Endothelial cell of umbilical vein (primary cell): ENCODE measurements at regions not wholly inside any gene's neighbourhood (a gene's known extent, or its start where the extent isn't known, plus 50 kb on each side); places are given as distances from the start of the nearest gene placed in this dataset.

Source experiments
- BruUV-seq: library from RNA; stranded (reverse); fragments of 400-500 nt; replicated peaks from 2 replicates; lab custom pipeline; 2021; lab: Mats Ljungman, UMichigan
- CTCF ChIA-PET: fragments of 300-600, 350-600 bp; sonication (Branson Sonifier 250); formaldehyde crosslinking; loops from one replicate; lab custom pipeline; 2021; ENCODE audit warnings: antibody characterized with exemption, inconsistent platforms; lab: Charles Lee
- POLR2A ChIA-PET: fragments of 300-600, 350-600 bp; sonication (Branson Sonifier 250); formaldehyde crosslinking; loops from one replicate; lab custom pipeline; 2021; ENCODE audit warnings: antibody characterized with exemption, inconsistent platforms; lab: Charles Lee
- DNase-seq: peaks from one replicate; pipeline ENCODE4 v3.0.0-alpha.2; 2011; ENCODE audit warnings: low read depth, low spot score
- FAIRE-seq: peaks from 2 replicates; lab custom pipeline; 2011; peaks lifted over from hg19 to GRCh38; lab: Jason Lieb, UNC
- H2AFZ ChIP-seq: 2 replicates; pipeline ENCODE4 v1.6.0; 2012; ENCODE audit warnings: low read depth, low read length, control low read depth, inconsistent platforms
- H3K27ac ChIP-seq: 2 replicates; pipeline ENCODE4 v1.5.1; 2011; ENCODE audit warnings: low read depth, mild to moderate bottlenecking, control low read depth, low read length, moderate library complexity; ENCODE audit not compliant: insufficient read depth
- H3K27me3 ChIP-seq, 2 experiments: 2 replicates each; pipeline versions ENCODE4 v1.6.0 to v1.6.1; 2011; ENCODE audit warnings: low read length in 2 of 2, mixed read lengths in 1 of 2; ENCODE audit not compliant: control insufficient read depth in 2 of 2, insufficient read depth in 2 of 2
- H3K36me3 ChIP-seq, 2 experiments: 2 replicates in 1 of 2; 3 replicates in 1 of 2; pipeline ENCODE4 v1.5.1; 2011; ENCODE audit warnings: low read length in 2 of 2, mild to moderate bottlenecking in 1 of 2, moderate library complexity in 1 of 2; ENCODE audit not compliant: control insufficient read depth in 2 of 2, insufficient read depth in 2 of 2; ENCODE audit errors: extremely low read depth in 1 of 2
- H3K4me1 ChIP-seq: 3 replicates; pipeline ENCODE4 v1.5.1; 2011; ENCODE audit warnings: mild to moderate bottlenecking, low read length; ENCODE audit not compliant: control insufficient read depth, insufficient read depth; ENCODE audit errors: extremely low read depth
- H3K4me2 ChIP-seq: 2 replicates; pipeline ENCODE4 v1.6.1; 2011; ENCODE audit warnings: low read length, control low read depth, mixed read lengths; ENCODE audit not compliant: insufficient read depth
- H3K4me3 ChIP-seq, 3 experiments: fragments of 200-600 bp in 1 of 3; sonication (generic), shearing (Covaris generic) in 1 of 3; replicated peaks in 1 of 3; 2 replicates each; pipeline ENCODE4 v1.5.1; 2011 to 2016; ENCODE audit warnings: control low read depth in 3 of 3, low read length in 3 of 3, mild to moderate bottlenecking in 2 of 3, inconsistent platforms in 1 of 3, low read depth in 1 of 3, moderate library complexity in 1 of 3; ENCODE audit not compliant: insufficient read depth in 1 of 3
- H3K79me2 ChIP-seq: 2 replicates; pipeline ENCODE4 v1.6.0; 2012; ENCODE audit warnings: low read length, inconsistent platforms; ENCODE audit not compliant: control insufficient read depth, insufficient read depth
- H3K9ac ChIP-seq: replicated peaks from 2 replicates; pipeline ENCODE3; 2011; ENCODE audit warnings: low read length, control low read depth; ENCODE audit not compliant: insufficient read depth; ENCODE audit errors: extremely low read depth
- H3K9me1 ChIP-seq: replicated peaks from 3 replicates; pipeline ENCODE4 v1.6.0; 2011; ENCODE audit warnings: mild to moderate bottlenecking, low read length; ENCODE audit not compliant: control insufficient read depth, insufficient read depth; ENCODE audit errors: extremely low read depth
- H3K9me3 ChIP-seq: replicated peaks from 2 replicates; pipeline ENCODE4 v1.5.1; 2012; ENCODE audit warnings: low read length, inconsistent platforms; ENCODE audit not compliant: control insufficient read depth, insufficient read depth
- H4K20me1 ChIP-seq: replicated peaks from 2 replicates; pipeline ENCODE3; 2011; ENCODE audit warnings: mild to moderate bottlenecking, low read length; ENCODE audit not compliant: control insufficient read depth, insufficient read depth; ENCODE audit errors: extremely low read depth
- EZH2 ChIP-seq: IDR thresholded peaks from 2 replicates; pipeline ENCODE4 v1.6.1; 2012; ENCODE audit warnings: borderline replicate concordance, low read depth, mild to moderate bottlenecking, moderate library complexity, low read length, inconsistent platforms; ENCODE audit not compliant: severe bottlenecking
- FOS ChIP-seq: IDR thresholded peaks from 2 replicates; pipeline ENCODE4 v1.6.1; 2011; ENCODE audit warnings: mild to moderate bottlenecking, low read length, moderate library complexity, borderline replicate concordance; ENCODE audit not compliant: insufficient read depth
- GATA2 ChIP-seq: IDR thresholded peaks from 2 replicates; pipeline ENCODE4 v1.7.0; 2011; ENCODE audit warnings: low read depth, mild to moderate bottlenecking, moderate library complexity, mixed read lengths, low read length; ENCODE audit not compliant: insufficient read length, insufficient read depth
- JUN ChIP-seq: IDR thresholded peaks from 2 replicates; pipeline ENCODE4 v1.6.1; 2011; ENCODE audit warnings: borderline replicate concordance, low read depth; ENCODE audit not compliant: insufficient read length, insufficient read depth
- MYC ChIP-seq: IDR thresholded peaks from one replicate; pipeline ENCODE4 v1.6.1; 2011; ENCODE audit warnings: mild to moderate bottlenecking, low read depth, low read length
- POLR2A ChIP-seq: IDR thresholded peaks from 2 replicates; pipeline ENCODE4 v1.6.1; 2012; ENCODE audit warnings: low read depth, mild to moderate bottlenecking, control low read depth, low read length
- POLR2AphosphoS5 ChIP-seq: IDR thresholded peaks from 2 replicates; pipeline ENCODE4 v1.6.1; 2012; ENCODE audit warnings: low read depth, mild to moderate bottlenecking, control low read depth, low read length, moderate library complexity; ENCODE audit not compliant: insufficient read depth
- dilution Hi-C: fragments of 300-500 bp; cut with MboI; formaldehyde crosslinking; loops from one replicate; pipeline ENCODE4 v1.15.0; 2019; ENCODE audit warnings: low sequenced_read_pairs; ENCODE audit not compliant: extremely low pct_ligation_motif_present
- intact Hi-C: fragments of 100-400 bp; cut with micrococcal nuclease; formaldehyde crosslinking; loops from one replicate; pipeline ENCODE4 v1.10.0; 2022
- TF ChIP-seq, protein P1 (sequence below), 2 donors: IDR thresholded peaks; 1 replicate in 1 of 2; 2 replicates in 1 of 2; pipeline ENCODE4 v1.5.1; 2011; ENCODE audit warnings: low read length in 2 of 2, mild to moderate bottlenecking in 2 of 2, moderate library complexity in 2 of 2, control low read depth in 1 of 2, inconsistent platforms in 1 of 2, low read depth in 1 of 2; ENCODE audit not compliant: insufficient read depth in 1 of 2; ENCODE audit errors: extremely low read depth in 1 of 2
- TF ChIP-seq, protein P2 (sequence below): IDR thresholded peaks from 2 replicates; pipeline ENCODE4 v1.6.1; 2011; ENCODE audit not compliant: insufficient read depth, insufficient read length

DNA sequence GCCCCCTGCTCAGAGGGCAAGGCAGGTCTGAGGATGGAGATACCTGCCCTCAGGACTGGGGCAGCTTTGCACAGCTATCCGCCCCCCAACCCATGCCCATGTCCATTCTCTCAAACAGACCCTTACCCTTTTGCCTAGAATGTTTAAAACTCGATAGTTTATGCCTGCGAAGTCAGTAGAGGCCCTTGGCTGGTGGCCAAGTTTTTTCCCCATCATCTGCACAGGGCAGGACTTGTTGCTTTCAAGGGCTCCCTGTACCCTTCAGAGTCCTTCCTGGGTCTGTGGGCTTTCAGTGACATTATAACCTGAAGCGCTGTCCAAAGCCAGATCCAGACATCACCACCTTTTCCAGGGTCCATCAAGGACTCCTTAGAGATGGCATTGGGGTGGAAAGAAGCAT lies 148.7 kb upstream of the ZNF644 start:
- no peaks in the 10 kb centered on the region for H4K20me1 ChIP-seq
- no peaks in the 10 kb centered on the region for H3K9me1 ChIP-seq
- TF ChIP-seq, protein P1, sequence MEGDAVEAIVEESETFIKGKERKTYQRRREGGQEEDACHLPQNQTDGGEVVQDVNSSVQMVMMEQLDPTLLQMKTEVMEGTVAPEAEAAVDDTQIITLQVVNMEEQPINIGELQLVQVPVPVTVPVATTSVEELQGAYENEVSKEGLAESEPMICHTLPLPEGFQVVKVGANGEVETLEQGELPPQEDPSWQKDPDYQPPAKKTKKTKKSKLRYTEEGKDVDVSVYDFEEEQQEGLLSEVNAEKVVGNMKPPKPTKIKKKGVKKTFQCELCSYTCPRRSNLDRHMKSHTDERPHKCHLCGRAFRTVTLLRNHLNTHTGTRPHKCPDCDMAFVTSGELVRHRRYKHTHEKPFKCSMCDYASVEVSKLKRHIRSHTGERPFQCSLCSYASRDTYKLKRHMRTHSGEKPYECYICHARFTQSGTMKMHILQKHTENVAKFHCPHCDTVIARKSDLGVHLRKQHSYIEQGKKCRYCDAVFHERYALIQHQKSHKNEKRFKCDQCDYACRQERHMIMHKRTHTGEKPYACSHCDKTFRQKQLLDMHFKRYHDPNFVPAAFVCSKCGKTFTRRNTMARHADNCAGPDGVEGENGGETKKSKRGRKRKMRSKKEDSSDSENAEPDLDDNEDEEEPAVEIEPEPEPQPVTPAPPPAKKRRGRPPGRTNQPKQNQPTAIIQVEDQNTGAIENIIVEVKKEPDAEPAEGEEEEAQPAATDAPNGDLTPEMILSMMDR (IDR thresholded peaks at IDR 0.05; ENCODE audit: extremely low read depth in 1 of 2, insufficient read depth in 1 of 2, low read depth in 1 of 2, low read length in 2 of 2), result no peak
- TF ChIP-seq, protein P2, sequence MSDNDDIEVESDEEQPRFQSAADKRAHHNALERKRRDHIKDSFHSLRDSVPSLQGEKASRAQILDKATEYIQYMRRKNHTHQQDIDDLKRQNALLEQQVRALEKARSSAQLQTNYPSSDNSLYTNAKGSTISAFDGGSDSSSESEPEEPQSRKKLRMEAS, result no peak
- TF ChIP-seq POLR2A (no peak), JUN (no peak), POLR2AphosphoS5 (no peak), EZH2 (no peak), MYC (no peak), GATA2 (no peak), FOS (no peak)
- DNase-seq (no peak), FAIRE-seq (no peak)
- H2AFZ ChIP-seq, result no peak overlapping the region
- H3K9me3 ChIP-seq, result no peaks in the 10 kb centered on the region
- H3K4me2 ChIP-seq, result no peak overlapping the region
- H3K79me2 ChIP-seq, result no peaks in the 10 kb centered on the region
- no peaks in the 10 kb centered on the region for H3K36me3 ChIP-seq
- H3K27me3 ChIP-seq, result peaks cover 0 to 2% of the 10 kb centered on the region in 2 experiments
- dilution Hi-C loops (no loop called here), intact Hi-C loops (no loop called here)
- no peaks in the 10 kb centered on the region for H3K4me1 ChIP-seq
- no peak overlapping the region for H3K4me3 ChIP-seq
- ChIA-PET CTCF (interaction anchor here (1.5 to 1.7 kb wide), 2 partner anchors 108 kb away, joined by 7 to 8 read pairs; no protein-coding TSS in a partner anchor), POLR2A (no interaction called here)
- BruUV-seq, result no TSS peak
- H3K27ac ChIP-seq, result no peak overlapping the region
- no peak overlapping the region for H3K9ac ChIP-seq
